Pons (tissue), 1 donor: ENCODE measurements at regions not wholly inside any gene's neighbourhood (a gene's known extent, or its start where the extent isn't known, plus 50 kb on each side); places are given as distances from the start of the nearest gene placed in this dataset.
"Not testable (repeated sequence)": the region's sequence is repeated elsewhere in the genome, so short reads cannot be mapped to it uniquely, and the experiment has no call there.

Experiments used
- DNase-seq: peaks from one replicate; pipeline ENCODE4 v3.0.0-alpha.2; 2016; ENCODE audit warnings: low spot score

- no peak for DNase-seq
These were observed 135.0 kb downstream of the B3GNT2 start for GRCh38 chr2:62330959-62331358.

DNA sequence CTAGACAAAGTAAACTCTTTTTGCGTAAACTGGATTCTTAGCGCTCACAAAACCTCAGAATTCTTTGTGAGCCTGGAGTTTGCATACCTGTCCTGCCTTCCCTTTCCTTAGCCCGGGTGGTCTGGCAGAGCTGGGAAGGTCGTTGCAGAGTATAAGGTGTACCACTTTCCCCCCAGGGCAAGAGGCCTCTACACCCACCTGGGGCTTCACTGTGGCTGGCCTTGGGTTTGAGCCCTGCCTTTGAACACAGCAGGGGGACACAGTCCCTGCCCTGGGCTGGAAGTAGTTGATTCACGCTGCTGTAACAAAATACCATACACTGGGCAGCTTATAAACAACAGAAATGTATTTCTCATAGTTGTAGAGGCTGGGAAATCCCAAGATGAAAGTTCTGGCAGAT lies 133.9 kb downstream of the B3GNT2 start:
- no peak for DNase-seq

DNA sequence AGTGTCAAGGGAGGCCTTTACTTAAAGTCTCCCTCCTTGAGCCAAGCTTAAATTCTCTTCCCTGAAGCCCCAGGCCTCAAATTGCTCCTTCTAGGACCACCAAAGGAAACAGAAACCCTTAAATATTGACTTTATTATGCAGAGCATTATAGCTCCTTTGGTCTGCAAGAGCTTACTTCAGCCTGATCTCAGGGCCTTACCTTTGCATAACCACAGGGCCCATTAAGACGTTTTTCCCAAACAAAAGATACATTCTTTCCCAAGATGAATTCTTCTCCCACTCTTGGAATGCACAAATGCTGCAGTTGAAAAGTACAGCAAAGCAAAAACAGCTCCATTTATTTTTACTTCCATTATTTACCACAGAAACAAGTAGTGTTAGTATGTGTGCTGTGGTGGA lies 130.8 kb downstream of the B3GNT2 start:
- no peak for DNase-seq

GRCh38 chr2:62325398-62325797 lies 129.5 kb downstream of the B3GNT2 start:
- no peak for DNase-seq

- no peak for DNase-seq
These were observed 125.7 kb downstream of the B3GNT2 start for GRCh38 chr2:62321380-62322289.

GRCh38 chr2:62320657-62321357 lies 124.9 kb downstream of the B3GNT2 start:
- no peak for DNase-seq

DNA sequence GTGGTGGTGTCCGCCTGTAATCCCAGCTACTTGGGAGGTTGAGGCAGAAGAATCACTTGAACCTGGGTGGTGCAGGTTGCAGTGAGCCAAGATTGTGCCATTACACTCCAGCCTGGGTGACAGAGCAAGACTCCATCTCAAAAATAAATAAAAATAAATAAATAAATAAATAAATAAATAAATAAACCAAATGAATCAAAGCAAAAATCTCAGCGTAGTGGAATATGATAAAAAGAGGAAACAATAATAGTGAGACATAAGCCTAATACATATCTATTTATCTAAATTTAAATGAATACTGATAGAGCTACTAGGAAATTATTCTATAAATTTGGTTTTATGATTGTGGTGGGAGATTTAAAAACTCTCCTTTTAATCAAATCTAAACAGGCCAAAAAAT lies 124.2 kb downstream of the B3GNT2 start:
- not testable (repeated sequence) for DNase-seq

GRCh38 chr2:62319070-62319469 lies 123.2 kb downstream of the B3GNT2 start:
- DNase-seq = no peak

GRCh38 chr2:62315476-62315875 lies 119.6 kb downstream of the B3GNT2 start:
- no peak for DNase-seq

GRCh38 chr2:62314291-62314690 lies 118.4 kb downstream of the B3GNT2 start:
- DNase-seq = no peak

GRCh38 chr2:62313449-62314227 lies 117.7 kb downstream of the B3GNT2 start:
- DNase-seq = no peak

DNA sequence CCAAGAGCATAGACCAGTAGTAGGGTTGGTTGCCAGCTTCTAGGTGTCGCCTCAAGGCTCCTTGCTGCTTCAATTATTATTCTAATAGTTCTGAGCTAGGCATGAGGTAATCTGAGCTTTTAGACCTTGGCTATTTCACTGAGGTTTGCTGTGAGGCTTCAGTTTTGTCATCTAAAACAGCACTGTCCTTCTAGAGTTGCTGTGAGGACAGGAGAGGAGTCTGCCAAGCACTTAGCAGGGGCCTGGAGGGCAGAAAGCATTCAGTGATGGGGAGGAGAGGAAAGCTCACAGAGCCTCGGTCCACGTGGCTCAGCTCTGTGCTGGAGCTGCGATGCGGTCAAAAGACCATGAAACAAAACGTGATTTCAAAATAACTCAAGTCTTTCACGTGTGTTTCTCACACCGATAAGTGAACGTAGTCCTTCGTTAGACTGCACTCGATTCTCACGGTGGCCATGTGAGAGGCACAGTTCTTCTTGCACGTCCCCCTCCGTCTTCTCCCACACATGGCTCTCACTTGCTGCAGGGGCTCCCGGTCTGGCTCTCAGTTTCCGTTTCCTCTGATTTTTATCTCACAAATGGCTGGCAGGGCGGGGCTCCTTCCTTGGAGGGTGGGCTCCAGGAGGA lies 113.7 kb downstream of the B3GNT2 start:
- DNase-seq = no peak

DNA sequence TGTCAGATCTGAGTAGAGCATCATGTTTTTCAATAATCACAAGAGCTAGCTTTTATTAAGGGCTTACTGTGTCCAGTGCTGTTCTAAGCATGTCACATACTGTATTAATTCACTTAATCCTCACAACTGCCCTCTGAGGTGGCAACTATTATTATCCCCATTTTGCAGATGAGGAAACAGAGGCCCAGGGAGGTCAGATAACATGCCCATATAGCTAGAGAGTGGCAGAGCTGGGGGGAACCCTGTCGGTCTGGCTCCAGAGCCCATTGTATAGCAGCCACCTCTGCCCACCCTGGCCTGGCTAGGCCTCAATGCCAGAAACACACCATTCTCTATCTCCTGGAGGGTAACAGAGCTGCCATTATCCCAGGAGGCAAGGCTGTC lies 113.2 kb downstream of the B3GNT2 start:
- DNase-seq = no peak

DNA sequence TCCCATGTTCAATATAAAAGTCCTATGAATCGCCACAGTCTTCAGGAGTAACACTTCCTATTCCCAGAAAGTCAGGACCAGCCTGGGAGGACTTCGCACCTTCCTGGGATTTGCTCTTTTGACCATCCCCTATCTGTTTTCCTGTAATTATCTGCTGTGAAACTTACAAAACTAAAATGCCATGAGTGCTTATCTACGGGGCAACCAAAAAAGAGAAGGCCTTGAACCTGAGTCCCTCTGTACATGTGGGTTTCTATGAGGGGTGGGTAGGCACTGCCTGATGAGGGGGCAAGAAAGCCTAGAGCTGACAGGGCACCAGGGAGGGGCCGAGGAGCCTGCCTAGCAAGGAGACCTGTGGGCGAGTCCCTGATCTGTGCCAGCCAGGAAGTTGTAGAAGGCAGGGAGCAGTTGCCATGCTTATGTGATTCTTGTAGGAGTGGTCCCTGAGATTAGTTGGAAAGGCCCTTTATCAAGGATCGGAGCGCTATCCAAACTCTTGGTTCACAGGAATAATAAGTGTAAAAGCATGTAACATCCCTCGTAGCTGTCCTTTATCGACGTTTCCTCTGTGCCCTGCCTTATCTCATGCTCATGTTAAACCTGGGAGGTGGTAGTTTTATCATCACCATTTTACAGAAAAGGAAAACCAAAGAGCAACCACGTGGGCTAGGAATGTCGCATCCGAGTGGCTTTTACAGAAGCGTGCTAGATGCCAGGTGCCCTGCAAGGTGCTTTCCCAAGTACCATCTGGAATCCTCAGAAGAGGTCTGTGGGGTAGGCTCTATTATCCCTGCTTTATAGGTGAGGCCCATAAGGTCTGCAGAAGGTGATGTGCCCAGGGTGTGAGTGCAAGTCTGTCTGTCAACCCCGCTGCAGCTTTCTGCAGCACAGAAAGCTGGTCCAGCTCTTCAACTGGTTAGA lies 111.8 kb downstream of the B3GNT2 start:
- DNase-seq = no peak

GRCh38 chr2:62306751-62307468 lies 111.0 kb downstream of the B3GNT2 start:
- no peak for DNase-seq

DNA sequence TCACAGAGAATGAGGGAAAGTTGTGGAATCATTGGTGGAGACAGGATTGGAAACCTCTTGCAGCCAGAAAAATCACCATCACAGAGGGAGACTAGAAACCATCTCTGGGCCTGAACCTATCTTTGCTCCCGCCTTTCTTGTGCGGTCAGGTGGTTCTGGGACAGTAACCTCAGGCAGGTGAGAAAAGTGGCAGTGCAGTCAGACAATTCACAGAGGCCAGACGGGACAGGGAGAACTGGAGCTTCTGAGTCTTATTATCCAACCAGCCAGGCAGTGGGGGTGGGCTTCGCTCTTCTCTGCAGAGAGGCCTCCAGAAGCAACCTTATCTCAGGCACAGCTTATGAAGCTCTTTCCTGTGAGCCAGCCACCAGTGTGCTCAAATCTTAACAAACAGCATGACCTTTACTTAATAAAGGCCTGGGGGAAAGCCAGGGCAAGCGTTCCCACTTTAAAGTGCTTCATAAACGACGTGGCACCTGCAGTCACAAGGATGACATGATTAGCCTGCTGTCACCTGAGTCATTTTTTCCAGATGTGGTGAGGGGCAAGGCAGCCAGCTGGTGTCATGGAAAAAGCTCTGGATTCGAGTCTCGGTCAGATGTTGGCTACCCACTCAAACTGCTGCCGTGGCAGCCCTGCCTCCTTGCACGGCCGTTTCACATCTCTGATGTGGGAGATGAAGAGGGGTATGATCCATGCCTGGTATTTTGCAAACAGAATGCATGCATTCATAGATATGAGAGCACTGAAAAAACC lies 109.7 kb downstream of the B3GNT2 start:
- no peak for DNase-seq

DNA sequence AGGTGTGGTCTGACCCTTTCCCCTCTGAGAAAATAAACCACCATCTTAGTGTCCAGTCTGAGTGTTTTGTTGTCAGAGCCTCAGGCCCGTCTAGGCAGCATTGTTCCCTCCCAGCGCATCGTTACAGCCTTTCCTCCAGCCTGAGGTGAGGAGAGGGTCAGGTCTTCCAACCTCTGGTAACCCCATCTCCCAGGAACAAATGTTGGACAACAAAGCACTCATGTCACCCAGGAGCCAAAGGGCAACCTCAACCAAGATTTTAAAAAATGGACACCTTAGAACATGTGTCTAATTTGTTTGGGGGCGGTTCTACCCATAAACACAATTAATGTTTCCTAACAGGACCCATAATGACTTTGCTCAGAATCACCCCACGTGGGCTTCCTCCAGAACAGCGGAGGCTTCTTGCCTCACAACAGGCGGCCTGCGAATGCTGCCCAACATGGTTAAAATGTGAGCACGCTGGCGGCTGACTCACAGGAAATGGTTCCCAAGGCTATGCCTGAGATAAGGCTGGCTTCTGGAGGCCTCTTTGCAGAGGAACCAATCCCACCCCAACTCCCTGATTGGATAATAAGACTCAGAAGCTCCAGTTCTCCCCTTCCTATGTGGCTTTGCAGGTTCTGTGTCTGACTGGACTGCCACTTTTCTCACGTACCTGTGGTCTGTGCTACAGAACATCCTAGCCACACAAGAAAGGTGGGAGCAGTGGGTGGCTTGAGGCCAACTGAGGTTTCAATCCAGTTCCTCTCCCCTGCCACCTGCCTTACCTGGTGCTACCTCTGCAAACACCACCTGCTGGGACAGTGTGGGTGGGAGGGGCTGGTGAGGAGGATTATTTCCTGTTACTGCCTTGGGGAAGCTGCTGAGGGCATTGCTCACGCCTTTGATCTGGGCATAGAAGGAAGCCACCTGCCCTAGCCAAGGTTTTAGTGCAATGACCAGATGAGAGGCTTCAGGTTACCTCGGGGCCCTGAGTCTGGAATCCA lies 108.8 kb downstream of the B3GNT2 start:
- DNase-seq = no peak

GRCh38 chr2:62303788-62304187 lies 107.9 kb downstream of the B3GNT2 start:
- no peak for DNase-seq
